ENCODE measurements at regions not wholly inside any gene's neighbourhood (a gene's known extent, or its start where the extent isn't known, plus 50 kb on each side); places are given as distances from the start of the nearest gene placed in this dataset.

GRCh38 chr4:94116842-94117241 is 90.8 kb upstream of the SMARCAD1 start:
- TF ChIP-seq, protein P1, sequence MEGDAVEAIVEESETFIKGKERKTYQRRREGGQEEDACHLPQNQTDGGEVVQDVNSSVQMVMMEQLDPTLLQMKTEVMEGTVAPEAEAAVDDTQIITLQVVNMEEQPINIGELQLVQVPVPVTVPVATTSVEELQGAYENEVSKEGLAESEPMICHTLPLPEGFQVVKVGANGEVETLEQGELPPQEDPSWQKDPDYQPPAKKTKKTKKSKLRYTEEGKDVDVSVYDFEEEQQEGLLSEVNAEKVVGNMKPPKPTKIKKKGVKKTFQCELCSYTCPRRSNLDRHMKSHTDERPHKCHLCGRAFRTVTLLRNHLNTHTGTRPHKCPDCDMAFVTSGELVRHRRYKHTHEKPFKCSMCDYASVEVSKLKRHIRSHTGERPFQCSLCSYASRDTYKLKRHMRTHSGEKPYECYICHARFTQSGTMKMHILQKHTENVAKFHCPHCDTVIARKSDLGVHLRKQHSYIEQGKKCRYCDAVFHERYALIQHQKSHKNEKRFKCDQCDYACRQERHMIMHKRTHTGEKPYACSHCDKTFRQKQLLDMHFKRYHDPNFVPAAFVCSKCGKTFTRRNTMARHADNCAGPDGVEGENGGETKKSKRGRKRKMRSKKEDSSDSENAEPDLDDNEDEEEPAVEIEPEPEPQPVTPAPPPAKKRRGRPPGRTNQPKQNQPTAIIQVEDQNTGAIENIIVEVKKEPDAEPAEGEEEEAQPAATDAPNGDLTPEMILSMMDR (IDR thresholded peaks at IDR 0.05): no peak
- no peak for TF ChIP-seq POLR2A (IDR thresholded peaks at IDR 0.05)
